HG03432 (cell line): ENCODE measurements at regions not wholly inside any gene's neighbourhood (a gene's known extent, or its start where the extent isn't known, plus 50 kb on each side); places are given as distances from the start of the nearest gene placed in this dataset.
"Not testable (repeated sequence)": the region's sequence is repeated elsewhere in the genome, so short reads cannot be mapped to it uniquely, and the experiment has no call there.

Experiments used
- ATAC-seq: cut with Tn5 transposase; IDR thresholded peaks from one replicate; pipeline ENCODE4 v1.9.1; 2021; ENCODE audit warnings: mild to moderate bottlenecking, moderate library complexity; ENCODE audit not compliant: unreplicated experiment

- ATAC-seq, result no peak
Measured at GRCh38 chr2:146468578-146468977, 1376.3 kb upstream of the ACVR2A start.

GRCh38 chr2:146467425-146467824, 1377.4 kb upstream of the ACVR2A start:
- ATAC-seq, result no peak

GRCh38 chr2:146465460-146465859, 1379.4 kb upstream of the ACVR2A start:
- ATAC-seq, result no peak

- peak; percentile 86 for ATAC-seq
Measured at GRCh38 chr2:146461068-146461467, 1383.8 kb upstream of the ACVR2A start.

GRCh38 chr2:146458585-146458984, 1386.2 kb upstream of the ACVR2A start:
- no peak for ATAC-seq

- ATAC-seq, result no peak
Measured at GRCh38 chr2:146457221-146457620, 1387.6 kb upstream of the ACVR2A start.

GRCh38 chr2:146455325-146455724, 1389.5 kb upstream of the ACVR2A start:
- no peak for ATAC-seq

GRCh38 chr2:146451972-146452371, 1392.9 kb upstream of the ACVR2A start:
- peak; percentile 87 for ATAC-seq

GRCh38 chr2:146450131-146450530, 1394.7 kb upstream of the ACVR2A start:
- ATAC-seq, result no peak

- no peak for ATAC-seq
Measured at GRCh38 chr2:146444987-146445386, 1399.8 kb upstream of the ACVR2A start.

- no peak for ATAC-seq
Measured at GRCh38 chr2:146444085-146444484, 1400.7 kb upstream of the ACVR2A start.

GRCh38 chr2:146438246-146438645, 1406.6 kb upstream of the ACVR2A start:
- no peak for ATAC-seq

GRCh38 chr2:146437712-146438111, 1407.1 kb upstream of the ACVR2A start:
- ATAC-seq, result no peak

GRCh38 chr2:146433116-146433875, 1411.5 kb upstream of the ACVR2A start:
- ATAC-seq, result no peak

- ATAC-seq, result no peak
Measured at GRCh38 chr2:146429366-146429765, 1415.5 kb upstream of the ACVR2A start.

- ATAC-seq, result no peak
Measured at GRCh38 chr2:146417942-146418341, 1426.9 kb upstream of the ACVR2A start.

GRCh38 chr2:146415291-146415690, 1429.5 kb upstream of the ACVR2A start:
- ATAC-seq, result no peak

- no peak for ATAC-seq
Measured at GRCh38 chr2:146414456-146414855, 1430.4 kb upstream of the ACVR2A start.

- no peak for ATAC-seq
Measured at GRCh38 chr2:146413086-146413610, 1431.7 kb upstream of the ACVR2A start.

- ATAC-seq, result peak; percentile 59
Measured at GRCh38 chr2:146412625-146413024, 1432.2 kb upstream of the ACVR2A start.

GRCh38 chr2:146405402-146406309, 1439.2 kb upstream of the ACVR2A start:
- ATAC-seq, result not testable (repeated sequence)
